Testis (tissue), 2 donors: ENCODE measurements at regions not wholly inside any gene's neighbourhood (a gene's known extent, or its start where the extent isn't known, plus 50 kb on each side); places are given as distances from the start of the nearest gene placed in this dataset.

Source experiments
- DNase-seq: peaks from one replicate; pipeline ENCODE4 v3.0.0-alpha.2; 2019
- H3K27ac ChIP-seq, 2 donors: fragments of 200-600 bp; sonication (generic); one replicate each; pipeline ENCODE4 v1.5.1; 2019
- H3K27me3 ChIP-seq: fragments of 200-600 bp; sonication (generic); one replicate; pipeline ENCODE4 v1.5.1; 2019
- H3K36me3 ChIP-seq: fragments of 200-600 bp; sonication (generic); one replicate; pipeline ENCODE4 v1.5.1; 2017; ENCODE audit warnings: low read depth; ENCODE audit errors: missing control alignments
- H3K4me1 ChIP-seq: fragments of 200-600 bp; sonication (generic); one replicate; pipeline ENCODE4 v1.5.1; 2019
- H3K4me3 ChIP-seq, 2 donors: fragments of 200-600 bp; sonication (generic); one replicate each; pipeline ENCODE4 v1.5.1; 2017 to 2019
- H3K9me3 ChIP-seq: fragments of 200-600 bp; sonication (generic); one replicate; pipeline ENCODE4 v1.5.1; 2017
- CTCF ChIP-seq, 3 experiments: fragments of 450-650 bp in 2 of 3; fragments of 200-600 bp in 1 of 3; sonication (generic) in 1 of 3; IDR thresholded peaks; one replicate each; pipeline ENCODE4 v1.5.1; 2016 to 2019; ENCODE audit warnings: antibody characterized with exemption in 3 of 3, mild to moderate bottlenecking in 2 of 3, moderate library complexity in 1 of 3
- POLR2A ChIP-seq: fragments of 450-650 bp; IDR thresholded peaks from one replicate; pipeline ENCODE4 v1.6.1; 2017; ENCODE audit warnings: antibody characterized with exemption, mild to moderate bottlenecking, moderate library complexity
- WGBS, 2 donors: methylation state at CpG; one replicate each; pipeline ENCODE4 v1.1.5; 2018; 5-methylcytosine and 5-hydroxymethylcytosine counted together
- intact Hi-C: fragments of 100-400 bp; cut with DNase I; formaldehyde crosslinking; loops from one replicate; pipeline ENCODE4 v1.15.1; 2023; ENCODE audit warnings: low total_unique reads

- WGBS, 2 donors = 96 to 98% methylated on average over 2 of the region's 2 CpGs
- H3K9me3 ChIP-seq = no peaks in the 10 kb centered on the region
- H3K27ac ChIP-seq = no peak overlapping the region
- TF ChIP-seq CTCF (IDR thresholded peaks at IDR 0.05) = no peak
- no peak for TF ChIP-seq POLR2A
- H3K36me3 ChIP-seq = no peaks in the 10 kb centered on the region
- no peak for DNase-seq
- H3K27me3 ChIP-seq = no peaks in the 10 kb centered on the region
- intact Hi-C loops = no loop called here
- no peaks in the 10 kb centered on the region for H3K4me1 ChIP-seq
- H3K4me3 ChIP-seq = no peak overlapping the region
Observed at GRCh38 chr6:147979966-147980365, 362.7 kb upstream of the SASH1 start.

- intact Hi-C loops = no loop called here
- Histone ChIP-seq H3K27ac (no peak overlapping the region), H3K9me3 (no peaks in the 10 kb centered on the region), H3K36me3 (no peaks in the 10 kb centered on the region), H3K4me1 (no peaks in the 10 kb centered on the region), H3K4me3 (no peak overlapping the region), H3K27me3 (no peaks in the 10 kb centered on the region)
- no peak for TF ChIP-seq POLR2A
- no peak for TF ChIP-seq CTCF (IDR thresholded peaks at IDR 0.05)
- 44 to 54% methylated on average over 6 of the region's 6 CpGs for WGBS, 2 donors
- DNase-seq = no peak
Observed at GRCh38 chr6:147983581-147984366, 358.9 kb upstream of the SASH1 start.

GRCh38 chr6:147986846-147987245 is 355.8 kb upstream of the SASH1 start:
- Histone ChIP-seq H3K4me3 (no peak overlapping the region), H3K27me3 (no peaks in the 10 kb centered on the region), H3K36me3 (no peaks in the 10 kb centered on the region), H3K27ac (no peak overlapping the region), H3K9me3 (no peaks in the 10 kb centered on the region), H3K4me1 (no peaks in the 10 kb centered on the region)
- intact Hi-C loops = no loop called here
- no peak for DNase-seq
- TF ChIP-seq CTCF (IDR thresholded peaks at IDR 0.05) (no peak), POLR2A (no peak)
- WGBS, 2 donors = 59 to 61% methylated on average over 3 of the region's 3 CpGs

- no peaks in the 10 kb centered on the region for H3K27me3 ChIP-seq
- H3K27ac ChIP-seq = no peak overlapping the region
- TF ChIP-seq POLR2A (no peak), CTCF (IDR thresholded peaks at IDR 0.05) (no peak)
- no peaks in the 10 kb centered on the region for H3K9me3 ChIP-seq
- no peaks in the 10 kb centered on the region for H3K4me1 ChIP-seq
- DNase-seq = no peak
- no peak overlapping the region for H3K4me3 ChIP-seq
- no peaks in the 10 kb centered on the region for H3K36me3 ChIP-seq
- intact Hi-C loops = no loop called here
- WGBS, 2 donors = 90 to 91% methylated on average over 2 of the region's 2 CpGs
Observed at GRCh38 chr6:147990159-147990558, 352.5 kb upstream of the SASH1 start.

- TF ChIP-seq CTCF (IDR thresholded peaks at IDR 0.05) = no peak
- no peak for TF ChIP-seq POLR2A
- H3K4me1 ChIP-seq = no peaks in the 10 kb centered on the region
- no peak for DNase-seq
- H3K27me3 ChIP-seq = no peaks in the 10 kb centered on the region
- H3K27ac ChIP-seq = no peak overlapping the region
- intact Hi-C loops = no loop called here
- no peak overlapping the region for H3K4me3 ChIP-seq
- no peaks in the 10 kb centered on the region for H3K9me3 ChIP-seq
- 93 to 96% methylated on average over 3 of the region's 3 CpGs for WGBS, 2 donors
- no peaks in the 10 kb centered on the region for H3K36me3 ChIP-seq
Observed at GRCh38 chr6:147991961-147992360, 350.7 kb upstream of the SASH1 start.
